ENCODE measurements at regions not wholly inside any gene's neighbourhood (a gene's known extent, or its start where the extent isn't known, plus 50 kb on each side); places are given as distances from the start of the nearest gene placed in this dataset.
A peak's percentile ranks its signal among the peaks of the same experiment; 100 is the strongest.

DNA sequence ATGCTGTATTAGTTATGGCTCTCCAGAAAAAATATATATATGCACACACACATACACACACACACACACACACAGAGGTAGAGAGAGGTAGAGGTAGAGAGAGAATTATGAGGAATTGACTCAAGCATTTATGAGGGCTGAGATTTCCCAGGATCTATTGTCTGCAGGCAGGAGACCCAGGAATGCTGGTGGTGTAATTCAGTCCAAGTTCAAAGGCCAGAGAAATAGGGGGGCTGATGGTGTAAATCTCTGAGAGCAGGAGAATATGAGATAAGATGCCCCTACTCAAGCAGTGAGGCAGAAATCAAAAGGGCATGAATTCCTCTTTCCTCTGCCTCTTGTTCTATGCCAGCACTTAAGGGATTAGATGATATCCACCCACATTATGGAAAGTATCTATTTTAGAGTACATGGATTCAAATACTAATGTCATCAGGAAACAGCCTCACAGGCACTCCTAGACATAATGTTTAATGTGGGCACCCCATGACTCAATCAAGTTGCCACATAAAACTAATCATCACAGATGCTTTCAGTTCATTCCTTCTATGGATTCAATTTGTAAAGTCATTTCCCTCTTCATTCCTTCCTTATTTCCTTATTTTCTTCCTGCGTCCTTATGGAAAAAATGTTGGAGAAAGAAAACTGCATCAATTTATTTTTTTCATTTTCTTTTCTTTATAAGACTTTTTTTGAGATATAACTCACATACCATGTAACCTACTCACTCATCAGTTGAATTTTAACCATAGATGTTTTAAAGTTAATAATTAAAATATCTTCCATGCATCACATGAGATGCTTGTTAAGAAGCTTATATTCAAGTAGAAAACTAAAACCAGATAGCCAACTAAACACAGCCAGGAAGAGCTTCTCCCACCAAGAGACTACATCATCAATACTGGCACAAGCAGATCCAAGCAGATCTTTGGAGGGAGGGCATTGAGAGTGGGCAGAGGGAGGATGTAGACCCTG lies 406.2 kb downstream of the MBD2 start:
- DNase-seq (ENCODE audit: low spot score) = no peak

DNA sequence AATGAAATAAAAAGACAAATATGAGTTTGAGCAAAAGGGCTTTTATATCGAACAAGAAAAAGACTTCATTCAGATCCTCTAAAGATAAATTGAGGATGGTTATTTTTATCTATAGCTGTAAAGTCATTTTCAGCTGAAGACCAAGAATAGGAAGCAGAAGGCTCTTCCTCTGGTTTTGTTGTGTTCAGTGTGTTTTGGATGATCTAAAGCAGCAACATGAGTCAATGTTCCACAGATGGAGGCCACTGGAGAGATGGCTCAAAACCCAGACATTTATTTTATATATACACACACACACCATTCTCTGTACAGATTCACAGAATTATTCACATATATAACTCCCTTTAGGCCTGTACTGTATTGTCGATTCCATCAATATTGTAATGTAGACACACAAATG lies 424.3 kb downstream of the MBD2 start:
- no peak for DNase-seq (ENCODE audit: low spot score)

DNA sequence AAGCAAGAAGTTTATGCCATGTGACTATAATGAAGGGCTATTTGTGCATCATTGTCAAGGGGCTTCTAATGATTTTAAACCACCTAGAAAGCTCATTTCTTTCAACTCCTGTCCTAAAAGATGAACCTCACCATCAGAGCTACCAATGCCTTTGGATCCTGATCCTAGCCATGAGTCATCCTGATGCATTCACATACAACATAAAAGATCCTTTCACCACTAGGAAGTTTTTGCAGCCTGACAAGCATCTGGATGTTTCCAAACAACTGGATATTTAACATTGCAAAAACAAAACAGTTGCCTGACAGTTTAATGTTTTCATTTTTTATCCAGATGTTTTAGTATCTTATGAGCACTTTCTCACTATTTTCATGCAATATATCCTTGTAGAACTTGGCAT lies 425.3 kb downstream of the MBD2 start:
- no peak for DNase-seq (ENCODE audit: low spot score)

DNA sequence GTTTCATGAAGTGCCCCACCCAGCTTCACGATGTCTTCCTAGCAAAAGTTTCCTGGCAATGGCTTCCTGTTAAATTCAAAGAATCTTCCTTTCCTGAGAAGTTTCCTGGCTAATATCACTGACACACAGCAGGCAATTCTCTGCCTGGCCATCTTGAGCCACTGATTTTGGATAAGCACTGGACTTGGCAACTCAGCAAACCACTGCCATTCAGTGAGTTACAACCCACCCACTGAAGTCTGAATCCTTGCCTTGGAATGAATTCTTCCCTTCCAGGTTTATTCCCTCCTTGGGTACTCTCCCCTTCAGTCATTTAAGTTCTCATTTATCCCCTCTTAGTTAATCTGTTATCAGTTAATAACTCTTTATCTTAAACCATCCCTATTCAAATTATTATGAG lies 426.0 kb downstream of the MBD2 start:
- no peak for DNase-seq (ENCODE audit: low spot score)

DNA sequence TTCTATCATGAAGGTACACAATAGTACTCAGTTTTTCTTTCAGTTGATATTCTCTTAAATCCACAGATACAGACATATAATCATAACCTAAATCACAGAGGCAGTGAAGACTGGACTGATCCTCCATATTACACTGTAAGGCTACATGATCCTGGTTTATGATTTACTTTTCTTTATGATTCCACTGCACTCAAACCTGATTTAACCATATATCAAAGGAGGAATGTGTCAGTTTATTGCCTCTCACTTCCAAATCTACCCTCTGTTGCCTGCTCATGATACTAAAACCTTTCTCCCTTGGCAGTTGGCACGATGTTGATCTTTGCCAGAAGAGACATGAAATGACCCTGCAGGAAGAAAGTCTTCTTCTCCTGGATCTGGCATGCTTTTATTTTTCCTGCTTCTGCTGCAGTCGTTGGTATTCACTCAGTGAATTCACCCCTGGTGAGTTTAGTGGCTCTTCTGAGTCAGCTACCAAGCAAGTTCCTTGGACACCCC lies 426.4 kb downstream of the MBD2 start:
- DNase-seq (ENCODE audit: low spot score) = no peak

DNA sequence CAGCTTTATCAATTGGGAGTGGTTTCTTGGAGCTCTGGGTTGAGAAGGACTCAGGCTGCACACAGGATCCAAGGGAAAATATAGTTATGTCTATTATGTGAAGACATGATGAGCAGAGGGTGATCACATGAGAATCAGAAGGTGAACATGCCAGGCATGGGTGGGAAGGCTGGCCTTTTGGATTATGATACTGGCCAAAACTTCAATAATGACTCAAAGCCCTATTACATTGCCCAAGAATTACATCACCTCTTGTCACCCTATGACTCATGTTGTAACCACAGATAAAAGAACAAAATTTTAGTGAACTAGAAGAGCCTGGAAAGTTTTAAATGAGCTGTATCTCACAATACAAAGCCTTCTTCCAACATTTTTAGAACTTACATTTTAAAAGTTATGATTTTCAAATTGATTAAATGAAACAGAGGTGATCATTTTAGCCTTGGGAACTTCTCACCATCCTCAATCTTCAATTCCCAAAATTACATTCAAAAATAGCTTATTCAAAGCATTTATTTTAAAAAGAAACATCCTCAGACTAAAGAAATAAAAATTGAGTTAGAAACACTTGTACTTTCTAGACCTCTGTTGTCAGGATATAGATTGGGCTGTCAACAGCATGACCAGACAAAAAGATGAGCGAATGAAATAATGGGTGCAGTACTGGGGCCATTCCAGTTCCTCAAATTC lies 428.3 kb downstream of the MBD2 start:
- DNase-seq (ENCODE audit: low spot score) = peak; percentile 9

DNA sequence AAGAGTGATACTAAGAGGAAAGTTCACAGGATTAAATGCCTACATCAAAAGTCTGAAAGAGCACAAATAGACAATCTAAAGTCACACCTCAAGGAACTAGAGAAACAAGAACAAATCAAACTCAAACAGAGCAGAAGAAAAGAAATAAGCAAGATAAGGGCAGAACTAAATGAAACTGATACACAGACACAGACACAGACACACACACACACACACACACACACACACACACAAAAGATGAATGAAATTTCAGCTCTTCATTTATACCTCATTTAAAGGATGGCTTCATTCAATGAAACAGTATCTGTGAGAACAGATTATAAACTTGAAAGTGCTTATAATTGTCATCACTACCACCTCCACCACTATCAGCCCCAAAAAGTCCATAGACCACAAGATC lies 428.9 kb downstream of the MBD2 start:
- DNase-seq (ENCODE audit: low spot score) = no peak

DNA sequence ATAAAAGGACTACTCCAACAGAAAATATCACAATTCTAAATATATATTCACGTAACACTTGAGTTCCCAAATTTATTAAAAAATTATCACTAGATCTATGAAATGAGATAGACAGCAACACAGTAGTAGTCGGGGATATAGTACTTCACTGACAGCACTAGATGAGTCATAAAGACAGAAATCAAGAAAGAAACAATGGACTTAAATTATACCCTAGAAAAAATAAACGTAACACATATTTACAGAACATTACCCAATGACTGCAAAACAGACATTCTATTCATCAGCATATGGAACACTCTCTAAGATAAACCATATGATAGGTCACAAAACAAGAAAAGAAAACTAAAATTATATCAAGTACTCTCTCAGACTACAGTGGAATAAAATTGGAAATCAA lies 429.4 kb downstream of the MBD2 start:
- DNase-seq (ENCODE audit: low spot score) = no peak

DNA sequence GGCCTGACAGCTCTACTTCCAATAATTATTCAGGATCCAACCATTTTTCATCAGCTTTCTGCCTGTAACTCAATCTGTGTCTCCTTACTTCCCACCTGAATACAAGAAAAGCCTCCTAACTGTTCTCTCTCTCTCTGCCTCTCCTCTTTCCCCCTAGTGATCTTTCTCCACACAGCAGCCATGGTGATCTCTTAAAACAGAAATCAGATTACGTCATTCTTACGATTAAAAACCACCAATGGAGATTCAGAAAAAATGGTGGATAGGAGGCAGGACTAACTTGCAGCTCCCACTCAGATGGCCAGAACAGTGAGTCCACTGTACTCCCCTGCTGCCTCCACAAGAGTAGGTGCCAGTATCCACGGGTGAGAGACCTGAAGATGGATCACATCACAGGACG lies 431.7 kb downstream of the MBD2 start:
- DNase-seq (ENCODE audit: low spot score) = no peak

DNA sequence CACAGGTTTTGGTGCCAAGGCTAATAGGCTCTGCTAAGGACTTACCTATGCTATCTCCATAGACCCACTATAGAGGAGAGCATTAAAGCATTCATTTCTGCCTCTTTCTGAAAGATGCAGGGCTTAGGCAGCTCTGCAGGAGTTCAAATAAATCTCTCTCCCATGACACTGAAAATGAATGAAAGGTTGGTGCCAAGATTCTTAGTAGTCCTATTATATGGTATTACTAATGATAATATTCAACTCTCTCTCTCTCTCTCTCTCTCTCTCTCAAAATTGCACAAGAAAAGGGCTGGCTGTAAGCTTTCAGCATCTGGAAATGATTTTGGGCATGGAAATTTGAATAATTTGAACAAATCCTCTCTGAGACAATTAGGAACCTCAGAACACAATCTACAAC lies 433.7 kb downstream of the MBD2 start:
- no peak for DNase-seq (ENCODE audit: low spot score)

DNA sequence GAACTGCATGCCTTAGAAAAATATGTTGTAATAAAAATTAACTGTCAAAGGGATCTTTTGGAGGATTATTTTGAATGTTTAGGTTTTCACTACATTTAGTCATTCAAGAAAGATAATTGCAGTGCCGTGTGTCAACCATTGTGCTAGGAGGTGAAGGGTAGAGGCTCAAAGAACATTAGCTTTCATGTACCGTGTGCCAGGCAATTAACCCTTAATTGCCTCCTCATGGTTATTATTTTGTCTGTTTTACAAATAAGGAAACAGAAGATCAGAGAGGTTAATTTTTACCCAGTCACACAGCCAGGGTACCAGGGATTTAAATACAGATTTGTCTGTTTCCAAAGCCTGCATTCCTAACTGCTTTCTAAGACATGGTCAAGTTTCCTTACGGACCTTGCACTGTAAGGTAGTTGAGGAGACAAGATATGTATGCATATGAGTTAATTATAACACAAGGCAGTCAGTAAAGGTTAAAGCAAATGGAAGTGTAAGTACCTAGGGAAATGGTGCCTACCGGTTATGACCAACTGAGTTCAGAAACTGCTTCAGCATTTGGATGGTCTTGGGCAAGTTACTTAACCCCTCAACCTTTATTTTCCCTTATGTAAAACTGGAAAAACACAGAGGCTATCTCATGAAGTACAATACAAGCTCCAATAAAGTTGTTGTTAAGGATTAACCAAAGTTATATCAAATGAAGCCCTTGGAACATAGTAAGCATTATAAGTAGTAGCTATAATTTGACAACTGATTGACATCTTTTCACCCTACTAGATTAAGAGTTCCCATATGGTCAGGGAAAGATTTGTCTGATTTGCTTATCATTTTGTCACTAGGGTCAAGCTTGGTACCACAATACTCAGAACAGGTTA lies 434.9 kb downstream of the MBD2 start:
- no peak for DNase-seq (ENCODE audit: low spot score)

DNA sequence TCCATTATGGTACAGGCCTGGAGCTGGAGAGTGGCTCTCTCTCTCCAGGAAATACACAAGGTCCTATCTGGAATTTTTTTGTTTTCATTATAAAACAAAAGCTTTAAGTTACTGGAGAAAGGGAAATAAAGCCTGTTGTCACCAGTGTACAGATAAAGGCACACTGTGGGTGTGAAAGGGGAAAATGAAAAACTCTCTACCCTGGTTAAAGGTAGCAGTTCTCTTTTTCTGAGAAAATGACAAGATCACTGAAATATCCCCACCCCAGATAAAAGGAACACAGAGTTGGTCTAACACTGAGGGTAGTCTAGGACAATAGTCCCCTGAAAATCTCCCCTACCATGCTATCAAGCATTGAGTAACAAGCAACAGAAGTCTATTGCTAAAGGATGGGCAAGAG lies 438.7 kb downstream of the MBD2 start:
- no peak for DNase-seq (ENCODE audit: low spot score)

DNA sequence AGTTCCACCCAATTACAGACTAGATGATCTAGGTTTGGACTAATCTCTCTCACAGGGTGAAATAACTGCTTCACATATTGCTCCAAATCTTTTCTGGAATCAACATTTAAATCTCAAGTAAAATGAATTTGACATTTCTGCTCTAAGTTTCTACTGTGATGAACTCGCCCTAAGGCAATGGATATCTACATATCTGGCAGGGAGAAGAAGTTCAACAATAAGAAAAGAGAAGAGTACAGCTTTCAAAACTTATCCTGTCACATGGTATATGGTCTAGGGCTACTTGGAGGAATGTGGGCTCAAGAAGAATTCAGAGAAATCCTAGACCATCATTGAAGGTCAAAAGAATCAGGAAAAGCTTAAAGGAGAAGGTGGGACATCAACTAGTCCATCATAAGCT lies 440.2 kb downstream of the MBD2 start:
- no peak for DNase-seq (ENCODE audit: low spot score)

DNA sequence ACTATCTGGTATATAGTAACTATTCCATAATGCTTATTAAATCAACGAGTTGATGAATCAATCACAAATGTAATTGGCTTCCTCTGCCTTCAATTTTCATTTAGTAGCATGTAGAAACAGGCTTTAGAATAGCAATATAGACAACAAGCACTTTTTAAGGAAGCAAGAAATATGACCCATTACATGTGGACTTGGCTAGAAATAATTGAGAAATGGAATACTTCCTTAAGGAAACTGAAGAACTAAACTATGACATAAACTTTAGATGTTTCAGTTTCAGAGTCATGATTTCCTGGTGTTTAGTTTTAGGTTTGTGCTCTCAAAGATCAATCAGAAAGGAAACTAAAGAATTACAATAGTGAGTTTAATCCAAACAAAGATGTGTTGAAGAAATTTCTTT lies 443.8 kb downstream of the MBD2 start:
- DNase-seq (ENCODE audit: low spot score) = no peak

DNA sequence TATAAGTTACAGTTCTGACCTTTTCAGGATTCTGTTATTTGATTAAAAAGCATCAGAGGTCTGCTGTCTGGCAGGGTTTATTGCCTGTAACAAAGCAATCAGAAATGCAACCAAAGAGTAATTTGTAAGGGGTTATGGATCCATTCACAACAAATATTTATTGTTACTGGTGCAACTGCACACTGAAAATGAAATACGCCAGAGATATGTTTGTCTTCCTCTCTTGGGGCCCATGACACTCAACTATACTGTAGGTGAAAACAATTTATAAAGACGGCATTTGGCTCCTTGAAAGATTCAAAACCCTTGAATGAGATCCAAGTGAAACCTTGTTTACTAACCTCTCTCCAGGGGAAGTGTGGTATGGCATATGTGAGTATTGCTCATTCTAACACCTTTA lies 452.2 kb downstream of the MBD2 start:
- DNase-seq (ENCODE audit: low spot score) = no peak

DNA sequence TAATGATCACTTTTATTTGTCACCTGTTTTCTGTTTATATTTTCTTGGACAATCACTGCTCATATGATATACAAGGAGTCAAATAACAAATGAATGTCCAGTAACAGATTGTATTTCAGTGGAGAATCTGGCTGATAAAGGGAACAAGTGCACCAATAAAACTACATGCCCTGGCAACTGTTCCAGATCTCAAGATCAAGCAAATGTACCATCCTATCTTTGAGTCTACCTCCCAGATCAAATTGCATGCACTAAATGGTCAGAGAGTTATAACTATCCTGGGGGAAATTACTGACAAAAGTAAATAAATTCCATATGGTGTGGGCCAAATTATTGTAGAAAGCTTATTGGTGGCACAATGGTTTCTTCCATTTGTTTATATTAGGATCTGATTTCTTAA lies 452.8 kb downstream of the MBD2 start:
- no peak for DNase-seq (ENCODE audit: low spot score)

DNA sequence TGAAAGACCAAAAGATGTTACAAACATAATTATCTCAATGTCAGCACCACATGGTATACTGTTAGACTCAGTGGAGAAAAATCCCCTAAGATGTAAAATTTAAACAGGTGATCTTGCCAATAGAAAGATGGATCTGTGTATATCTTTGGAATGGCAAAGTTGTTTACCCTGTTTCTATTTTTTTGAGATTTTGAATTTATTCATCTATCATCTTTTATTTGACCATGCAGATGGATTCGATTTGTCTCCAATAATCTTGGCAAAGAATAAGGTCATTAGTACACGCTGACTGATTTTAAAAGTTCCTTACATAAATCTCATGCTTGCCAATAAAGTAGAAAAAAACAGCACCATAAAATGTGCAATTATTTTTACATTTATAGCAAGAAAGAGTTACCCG lies 459.3 kb downstream of the MBD2 start:
- no peak for DNase-seq (ENCODE audit: low spot score)

DNA sequence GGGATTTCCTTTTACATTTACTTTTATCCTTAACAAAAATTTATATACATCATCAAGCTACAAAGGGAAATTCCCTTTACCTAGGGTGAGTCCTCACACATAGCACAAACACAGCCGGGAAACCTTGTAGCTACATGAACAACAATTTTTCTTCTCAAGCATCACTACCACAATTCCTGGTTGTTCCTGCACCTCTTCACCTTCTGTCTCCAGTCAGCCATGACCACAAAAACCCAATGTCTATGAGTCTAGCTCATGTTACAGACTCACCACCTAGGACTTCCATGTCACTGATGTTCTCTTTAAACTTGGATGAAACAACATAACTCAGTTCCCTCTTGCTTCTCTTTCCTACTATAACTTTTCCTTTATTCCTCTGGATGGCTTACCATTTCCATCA lies 460.4 kb downstream of the MBD2 start:
- DNase-seq (ENCODE audit: low spot score) = no peak

DNA sequence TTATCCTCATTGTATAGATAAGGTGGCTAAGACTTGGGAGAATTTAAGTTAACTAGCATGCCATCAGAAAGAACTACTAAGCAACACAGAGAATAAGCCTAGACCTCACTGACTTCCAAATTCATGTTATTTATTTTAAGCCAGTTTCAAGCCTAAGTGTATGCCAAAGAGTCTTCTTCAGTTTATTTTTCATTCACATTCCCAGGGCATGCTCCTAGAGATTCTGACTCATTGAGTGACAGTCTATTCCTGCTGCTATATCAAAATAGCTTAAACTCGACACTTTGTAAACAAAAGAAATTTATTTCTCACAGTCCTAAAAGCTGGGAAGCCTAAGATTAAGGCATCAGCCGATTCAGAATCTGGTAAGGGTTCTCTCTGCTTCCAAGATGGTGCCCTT lies 467.1 kb downstream of the MBD2 start:
- DNase-seq (ENCODE audit: low spot score) = no peak

DNA sequence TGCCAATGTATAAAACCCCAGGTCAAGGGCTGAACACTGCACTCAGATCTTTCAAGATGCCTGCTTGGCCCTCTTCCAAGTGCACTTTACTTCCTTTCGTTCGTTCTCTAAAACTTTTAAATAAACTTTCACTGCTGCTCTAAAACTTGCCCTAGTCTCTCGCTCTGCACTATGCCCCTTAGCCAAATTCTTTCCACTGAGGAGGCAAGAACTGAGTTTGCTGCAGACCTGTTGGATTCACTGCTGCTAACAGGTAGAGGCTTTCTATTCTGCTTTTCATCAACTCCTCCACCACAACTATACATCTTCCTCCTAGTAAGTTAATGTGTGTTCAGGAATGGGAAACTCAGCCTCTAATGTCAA lies 467.9 kb downstream of the MBD2 start:
- no peak for DNase-seq (ENCODE audit: low spot score)

DNA sequence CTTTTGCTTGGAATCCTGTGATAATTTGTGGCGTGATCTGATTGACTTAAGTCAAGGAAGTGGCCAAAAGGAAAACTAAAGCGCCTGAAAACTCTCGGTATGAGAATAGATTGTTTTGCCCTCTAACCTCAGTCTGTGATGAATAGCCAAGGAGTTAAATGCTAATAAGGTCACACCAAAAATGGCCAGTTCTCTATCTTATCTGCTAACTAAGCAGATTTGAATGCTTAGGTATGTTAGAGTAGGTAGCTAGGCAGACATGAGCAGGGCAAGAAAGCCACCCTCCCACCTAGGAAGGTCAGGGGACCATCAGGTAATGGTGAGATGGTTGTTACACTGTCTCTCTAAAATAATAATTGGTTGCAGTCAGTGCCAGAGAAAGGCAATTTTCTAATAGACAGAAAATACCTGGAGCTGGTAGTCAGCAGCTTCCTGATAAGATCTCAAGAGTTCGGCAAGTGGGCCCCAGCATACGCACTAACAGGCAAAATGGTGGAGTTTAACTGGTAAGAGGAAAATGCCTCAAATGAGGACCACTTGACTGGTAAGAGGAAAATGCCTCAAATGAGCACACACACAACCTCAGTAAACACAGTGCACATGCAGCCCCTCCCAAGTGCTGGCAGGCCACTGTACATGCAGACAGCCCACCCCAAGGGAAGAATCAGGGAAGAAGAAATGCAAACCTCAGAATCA lies 468.4 kb downstream of the MBD2 start:
- DNase-seq (ENCODE audit: low spot score) = no peak

DNA sequence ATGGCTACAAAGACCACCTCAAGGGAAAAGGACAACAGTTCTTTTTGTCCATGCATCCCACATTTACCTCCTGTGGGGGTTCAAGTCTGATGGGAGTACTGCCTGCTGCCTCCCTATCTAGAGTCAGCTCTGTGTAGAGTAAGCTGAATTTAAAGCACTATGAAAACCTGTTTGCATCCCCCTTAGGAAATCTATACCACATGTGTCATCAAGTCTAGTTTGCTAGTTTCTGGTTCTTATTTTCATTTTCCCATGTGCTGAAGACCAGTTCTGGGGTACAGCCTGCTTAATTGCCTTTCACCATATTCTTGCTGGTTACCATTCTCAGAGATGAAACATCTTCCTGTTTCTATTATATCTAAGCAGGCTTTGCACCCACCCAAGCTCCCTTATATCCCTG lies 470.3 kb downstream of the MBD2 start:
- DNase-seq (ENCODE audit: low spot score) = no peak
